ENCODE measurements at regions not wholly inside any gene's neighbourhood (a gene's known extent, or its start where the extent isn't known, plus 50 kb on each side); places are given as distances from the start of the nearest gene placed in this dataset.

- Histone ChIP-seq H3K4me1 (ENCODE audit: insufficient read depth, insufficient read length) (no peaks in the 10 kb centered on the region), H3K27me3 (ENCODE audit: insufficient read depth, insufficient read length) (no peaks in the 10 kb centered on the region), H3K9me3 (ENCODE audit: insufficient read depth, low read length) (no peaks in the 10 kb centered on the region), H3K4me3 (ENCODE audit: insufficient read length, low read depth) (no peak overlapping the region), H3K9ac (ENCODE audit: insufficient read length, low read depth) (no peak overlapping the region), H3K36me3 (ENCODE audit: insufficient read depth, insufficient read length, low read length) (no peaks in the 10 kb centered on the region)
- TF ChIP-seq SUZ12 (IDR thresholded peaks at IDR 0.05; ENCODE audit: extremely low read depth, insufficient read depth, insufficient read length) (no peak), YY1 (IDR thresholded peaks at IDR 0.05; ENCODE audit: insufficient read depth, insufficient read length) (no peak), ZNF274 (IDR thresholded peaks at IDR 0.05; ENCODE audit: low read depth, low read length) (no peak)
- no peak for DNase-seq (ENCODE audit: low read depth, low spot score)
Observed at GRCh38 chr1:80847904-80848303, 952.8 kb upstream of the ADGRL2 start.

- H3K36me3 ChIP-seq (ENCODE audit: insufficient read depth, insufficient read length, low read length): no peaks in the 10 kb centered on the region
- TF ChIP-seq YY1 (IDR thresholded peaks at IDR 0.05; ENCODE audit: insufficient read depth, insufficient read length): no peak
- TF ChIP-seq SUZ12 (IDR thresholded peaks at IDR 0.05; ENCODE audit: extremely low read depth, insufficient read depth, insufficient read length): no peak
- TF ChIP-seq ZNF274 (IDR thresholded peaks at IDR 0.05; ENCODE audit: low read depth, low read length): no peak
- no peaks in the 10 kb centered on the region for H3K27me3 ChIP-seq (ENCODE audit: insufficient read depth, insufficient read length)
- H3K9me3 ChIP-seq (ENCODE audit: insufficient read depth, low read length): no peaks in the 10 kb centered on the region
- DNase-seq (ENCODE audit: low read depth, low spot score): no peak
- no peak overlapping the region for H3K4me3 ChIP-seq (ENCODE audit: insufficient read length, low read depth)
- no peak overlapping the region for H3K9ac ChIP-seq (ENCODE audit: insufficient read length, low read depth)
- H3K4me1 ChIP-seq (ENCODE audit: insufficient read depth, insufficient read length): no peaks in the 10 kb centered on the region
Observed at GRCh38 chr1:80846966-80847365, 953.8 kb upstream of the ADGRL2 start.

GRCh38 chr1:80842796-80843195 lies 957.9 kb upstream of the ADGRL2 start:
- H3K27me3 ChIP-seq (ENCODE audit: insufficient read depth, insufficient read length): no peaks in the 10 kb centered on the region
- no peak overlapping the region for H3K9ac ChIP-seq (ENCODE audit: insufficient read length, low read depth)
- H3K36me3 ChIP-seq (ENCODE audit: insufficient read depth, insufficient read length, low read length): no peaks in the 10 kb centered on the region
- no peaks in the 10 kb centered on the region for H3K9me3 ChIP-seq (ENCODE audit: insufficient read depth, low read length)
- TF ChIP-seq ZNF274 (IDR thresholded peaks at IDR 0.05; ENCODE audit: low read depth, low read length) (no peak), YY1 (IDR thresholded peaks at IDR 0.05; ENCODE audit: insufficient read depth, insufficient read length) (no peak), SUZ12 (IDR thresholded peaks at IDR 0.05; ENCODE audit: extremely low read depth, insufficient read depth, insufficient read length) (no peak)
- no peaks in the 10 kb centered on the region for H3K4me1 ChIP-seq (ENCODE audit: insufficient read depth, insufficient read length)
- no peak for DNase-seq (ENCODE audit: low read depth, low spot score)
- H3K4me3 ChIP-seq (ENCODE audit: insufficient read length, low read depth): no peak overlapping the region

GRCh38 chr1:80841261-80841660 lies 959.5 kb upstream of the ADGRL2 start:
- Histone ChIP-seq H3K9ac (ENCODE audit: insufficient read length, low read depth) (no peak overlapping the region), H3K4me3 (ENCODE audit: insufficient read length, low read depth) (no peak overlapping the region), H3K4me1 (ENCODE audit: insufficient read depth, insufficient read length) (no peaks in the 10 kb centered on the region), H3K9me3 (ENCODE audit: insufficient read depth, low read length) (no peaks in the 10 kb centered on the region), H3K27me3 (ENCODE audit: insufficient read depth, insufficient read length) (no peaks in the 10 kb centered on the region), H3K36me3 (ENCODE audit: insufficient read depth, insufficient read length, low read length) (no peaks in the 10 kb centered on the region)
- no peak for DNase-seq (ENCODE audit: low read depth, low spot score)
- TF ChIP-seq YY1 (IDR thresholded peaks at IDR 0.05; ENCODE audit: insufficient read depth, insufficient read length) (no peak), SUZ12 (IDR thresholded peaks at IDR 0.05; ENCODE audit: extremely low read depth, insufficient read depth, insufficient read length) (no peak), ZNF274 (IDR thresholded peaks at IDR 0.05; ENCODE audit: low read depth, low read length) (no peak)

GRCh38 chr1:80837066-80837465 lies 963.7 kb upstream of the ADGRL2 start:
- Histone ChIP-seq H3K4me1 (ENCODE audit: insufficient read depth, insufficient read length) (no peaks in the 10 kb centered on the region), H3K27me3 (ENCODE audit: insufficient read depth, insufficient read length) (no peaks in the 10 kb centered on the region), H3K4me3 (ENCODE audit: insufficient read length, low read depth) (no peak overlapping the region), H3K9ac (ENCODE audit: insufficient read length, low read depth) (no peak overlapping the region), H3K36me3 (ENCODE audit: insufficient read depth, insufficient read length, low read length) (no peaks in the 10 kb centered on the region), H3K9me3 (ENCODE audit: insufficient read depth, low read length) (no peaks in the 10 kb centered on the region)
- TF ChIP-seq ZNF274 (IDR thresholded peaks at IDR 0.05; ENCODE audit: low read depth, low read length) (no peak), SUZ12 (IDR thresholded peaks at IDR 0.05; ENCODE audit: extremely low read depth, insufficient read depth, insufficient read length) (no peak), YY1 (IDR thresholded peaks at IDR 0.05; ENCODE audit: insufficient read depth, insufficient read length) (no peak)
- no peak for DNase-seq (ENCODE audit: low read depth, low spot score)

- H3K27me3 ChIP-seq (ENCODE audit: insufficient read depth, insufficient read length): no peaks in the 10 kb centered on the region
- H3K4me1 ChIP-seq (ENCODE audit: insufficient read depth, insufficient read length): no peaks in the 10 kb centered on the region
- H3K36me3 ChIP-seq (ENCODE audit: insufficient read depth, insufficient read length, low read length): no peaks in the 10 kb centered on the region
- no peak overlapping the region for H3K4me3 ChIP-seq (ENCODE audit: insufficient read length, low read depth)
- no peak for TF ChIP-seq ZNF274 (IDR thresholded peaks at IDR 0.05; ENCODE audit: low read depth, low read length)
- no peak for TF ChIP-seq YY1 (IDR thresholded peaks at IDR 0.05; ENCODE audit: insufficient read depth, insufficient read length)
- TF ChIP-seq SUZ12 (IDR thresholded peaks at IDR 0.05; ENCODE audit: extremely low read depth, insufficient read depth, insufficient read length): no peak
- DNase-seq (ENCODE audit: low read depth, low spot score): no peak
- H3K9me3 ChIP-seq (ENCODE audit: insufficient read depth, low read length): no peaks in the 10 kb centered on the region
- no peak overlapping the region for H3K9ac ChIP-seq (ENCODE audit: insufficient read length, low read depth)
Observed at GRCh38 chr1:80836505-80836904, 964.2 kb upstream of the ADGRL2 start.

GRCh38 chr1:80827666-80828065 lies 973.1 kb upstream of the ADGRL2 start:
- Histone ChIP-seq H3K9ac (ENCODE audit: insufficient read length, low read depth) (no peak overlapping the region), H3K4me3 (ENCODE audit: insufficient read length, low read depth) (no peak overlapping the region), H3K36me3 (ENCODE audit: insufficient read depth, insufficient read length, low read length) (no peaks in the 10 kb centered on the region), H3K27me3 (ENCODE audit: insufficient read depth, insufficient read length) (no peaks in the 10 kb centered on the region), H3K4me1 (ENCODE audit: insufficient read depth, insufficient read length) (no peaks in the 10 kb centered on the region), H3K9me3 (ENCODE audit: insufficient read depth, low read length) (no peaks in the 10 kb centered on the region)
- TF ChIP-seq YY1 (IDR thresholded peaks at IDR 0.05; ENCODE audit: insufficient read depth, insufficient read length): no peak
- no peak for TF ChIP-seq SUZ12 (IDR thresholded peaks at IDR 0.05; ENCODE audit: extremely low read depth, insufficient read depth, insufficient read length)
- TF ChIP-seq ZNF274 (IDR thresholded peaks at IDR 0.05; ENCODE audit: low read depth, low read length): no peak
- no peak for DNase-seq (ENCODE audit: low read depth, low spot score)

- no peaks in the 10 kb centered on the region for H3K27me3 ChIP-seq (ENCODE audit: insufficient read depth, insufficient read length)
- no peaks in the 10 kb centered on the region for H3K36me3 ChIP-seq (ENCODE audit: insufficient read depth, insufficient read length, low read length)
- H3K4me3 ChIP-seq (ENCODE audit: insufficient read length, low read depth): no peak overlapping the region
- H3K4me1 ChIP-seq (ENCODE audit: insufficient read depth, insufficient read length): no peaks in the 10 kb centered on the region
- DNase-seq (ENCODE audit: low read depth, low spot score): no peak
- no peak for TF ChIP-seq ZNF274 (IDR thresholded peaks at IDR 0.05; ENCODE audit: low read depth, low read length)
- TF ChIP-seq YY1 (IDR thresholded peaks at IDR 0.05; ENCODE audit: insufficient read depth, insufficient read length): no peak
- H3K9ac ChIP-seq (ENCODE audit: insufficient read length, low read depth): no peak overlapping the region
- no peaks in the 10 kb centered on the region for H3K9me3 ChIP-seq (ENCODE audit: insufficient read depth, low read length)
Observed at GRCh38 chr1:80825067-80825466, 975.7 kb upstream of the ADGRL2 start.
